A549 (cell line): ENCODE measurements at regions not wholly inside any gene's neighbourhood (a gene's known extent, or its start where the extent isn't known, plus 50 kb on each side); places are given as distances from the start of the nearest gene placed in this dataset.

Experiments
- CBX8 ChIP-seq: fragments of 200-600 bp; sonication (generic); IDR thresholded peaks from 2 replicates; pipeline ENCODE4 v1.6.1; 2016
- CTCF ChIP-seq: fragments of >200 bp; sonication (Bioruptor Twin); formaldehyde crosslinking; IDR thresholded peaks from 3 replicates; pipeline ENCODE4 v1.5.1; 2016
- E2F6 ChIP-seq: IDR thresholded peaks from 2 replicates; pipeline ENCODE4 v1.6.1; 2012; ENCODE audit warnings: low read depth, borderline replicate concordance
- ESRRA ChIP-seq: fragments of 150-350 bp; IDR thresholded peaks from 2 replicates; pipeline ENCODE4 v1.6.1; 2014; ENCODE audit warnings: mild to moderate bottlenecking, low read length, borderline replicate concordance
- HOXA7 ChIP-seq: fragments of 250-450 bp; sonication (Bioruptor Pico); IDR thresholded peaks from 2 replicates; pipeline ENCODE4 v1.5.0; 2020; ENCODE audit warnings: mild to moderate bottlenecking, moderate library complexity
- MAFK ChIP-seq: fragments of 450-650 bp; IDR thresholded peaks from 2 replicates; pipeline ENCODE4 v1.6.1; 2014; ENCODE audit not compliant: partially characterized antibody
- NR3C1 ChIP-seq: fragments of >200 bp; sonication (Bioruptor Twin); formaldehyde crosslinking; IDR thresholded peaks from 3 replicates; pipeline ENCODE4 v1.6.1; 2017
- ZC3H11A ChIP-seq: fragments of 450-650 bp; IDR thresholded peaks from 2 replicates; pipeline ENCODE4 v1.6.1; 2014; ENCODE audit warnings: antibody characterized with exemption, mild to moderate bottlenecking

- TF ChIP-seq CTCF (no peak), CBX8 (no peak), HOXA7 (CRISPR knock-in tag) (no peak), MAFK (no peak), NR3C1 (no peak), ZC3H11A (no peak), E2F6 (no peak), ESRRA (no peak)
Measured at GRCh38 chr9:113648586-113648985, 185.1 kb downstream of the RGS3 start.
